ENCODE measurements at regions not wholly inside any gene's neighbourhood (a gene's known extent, or its start where the extent isn't known, plus 50 kb on each side); places are given as distances from the start of the nearest gene placed in this dataset.

DNA sequence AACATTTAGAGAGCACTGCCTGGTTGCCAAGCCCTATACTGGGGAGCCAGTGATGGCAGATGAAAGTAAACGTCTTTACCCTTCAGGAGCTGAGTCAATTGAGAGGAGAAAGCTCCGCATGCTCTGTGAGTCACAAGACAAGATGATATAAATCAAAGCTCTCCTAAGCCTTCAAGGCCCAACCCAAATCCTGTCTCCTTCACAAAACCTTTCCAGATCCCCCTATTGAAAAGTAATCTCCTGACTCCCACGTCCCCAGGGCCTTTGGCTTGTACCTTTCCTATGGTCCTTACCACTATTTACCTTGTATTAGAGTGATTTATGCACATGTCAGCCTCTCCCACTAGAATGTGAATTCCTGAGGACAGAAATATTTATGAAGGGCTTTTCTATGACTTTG is 230.1 kb upstream of the TENM4 start:
- Mint-ChIP-seq H3K27ac (no peak overlapping the region), H3K4me1 (no peaks in the 10 kb centered on the region), H3K36me3 (no peaks in the 10 kb centered on the region), H3K27me3 (no peaks in the 10 kb centered on the region), H3K4me3 (no peak overlapping the region), H3K9me3 (no peaks in the 10 kb centered on the region)
- ATAC-seq (ENCODE audit: low read depth) (no peak), DNase-seq (ENCODE audit: low spot score in 2 of 2) (no peak)

DNA sequence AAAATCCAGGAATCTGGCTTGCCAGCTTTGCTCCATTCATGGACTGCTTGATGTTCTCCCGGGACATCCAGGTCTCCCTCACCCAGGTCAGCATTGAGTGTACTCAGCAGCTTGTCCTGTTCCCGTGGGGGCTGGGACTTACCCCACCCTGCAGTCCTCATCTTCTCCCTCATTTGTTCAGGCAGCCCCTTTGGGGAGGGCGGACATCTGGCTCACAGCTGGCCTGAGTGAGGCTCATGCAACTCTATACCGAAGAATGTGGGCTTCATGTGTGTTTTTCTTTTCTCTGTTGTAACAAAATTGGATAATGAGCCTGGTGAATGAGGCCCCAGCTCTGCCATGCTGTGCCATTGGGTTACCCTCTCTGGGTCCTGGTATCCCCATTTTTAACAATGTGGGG is 227.7 kb upstream of the TENM4 start:
- no peak for ATAC-seq (ENCODE audit: low read depth)
- no peak overlapping the region for H3K4me3 Mint-ChIP-seq
- DNase-seq (ENCODE audit: low spot score in 2 of 2) = no peak
- H3K27ac Mint-ChIP-seq = no peak overlapping the region
- H3K27me3 Mint-ChIP-seq = no peaks in the 10 kb centered on the region
- no peaks in the 10 kb centered on the region for H3K9me3 Mint-ChIP-seq
- no peaks in the 10 kb centered on the region for H3K4me1 Mint-ChIP-seq
- no peaks in the 10 kb centered on the region for H3K36me3 Mint-ChIP-seq

DNA sequence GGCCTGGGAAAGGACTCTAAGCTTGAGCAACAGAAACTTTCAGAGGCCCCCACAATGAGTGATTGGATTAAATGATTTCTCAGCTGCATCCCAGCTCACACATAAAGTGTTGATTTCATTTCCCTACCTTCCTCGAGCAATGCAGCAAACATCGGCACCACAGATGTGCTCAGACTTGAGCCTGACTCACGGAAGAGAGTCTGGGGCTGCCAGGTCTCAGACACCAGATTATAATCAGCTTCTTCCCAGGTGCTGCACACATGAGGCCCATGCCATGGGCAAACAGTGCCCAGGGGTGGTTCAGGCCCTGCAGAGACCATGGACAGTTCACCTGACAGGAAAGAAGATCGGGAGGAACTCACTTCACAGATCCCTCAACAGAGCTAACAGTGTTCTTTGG is 226.6 kb upstream of the TENM4 start:
- Mint-ChIP-seq H3K36me3 (no peaks in the 10 kb centered on the region), H3K9me3 (no peaks in the 10 kb centered on the region), H3K27me3 (peaks cover 2% of the 10 kb centered on the region), H3K4me3 (no peak overlapping the region), H3K4me1 (no peaks in the 10 kb centered on the region), H3K27ac (no peak overlapping the region)
- DNase-seq (ENCODE audit: low spot score in 2 of 2) = no peak
- ATAC-seq (ENCODE audit: low read depth) = no peak

DNA sequence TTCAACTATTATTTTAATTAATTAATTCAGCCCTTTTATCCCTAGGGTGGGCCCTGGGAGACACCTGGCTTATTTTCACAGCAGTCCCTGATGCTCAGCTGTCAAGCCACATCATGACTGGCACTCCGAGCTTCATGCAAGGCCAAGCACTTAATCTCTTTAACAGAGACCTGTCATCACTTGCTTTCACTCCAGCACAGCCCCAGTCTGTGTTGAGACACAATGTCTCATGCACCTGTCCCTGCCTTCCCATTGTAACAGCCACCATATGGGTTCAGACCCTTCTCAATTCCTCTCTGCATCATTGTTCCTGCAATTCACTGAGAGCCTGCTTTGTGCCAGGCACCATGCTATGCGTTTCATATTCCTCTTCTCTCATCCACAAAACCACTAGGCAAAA is 222.2 kb upstream of the TENM4 start:
- peaks cover 2% of the 10 kb centered on the region for H3K27me3 Mint-ChIP-seq
- H3K36me3 Mint-ChIP-seq = no peaks in the 10 kb centered on the region
- H3K4me3 Mint-ChIP-seq = no peak overlapping the region
- no peak for DNase-seq (ENCODE audit: low spot score in 2 of 2)
- H3K9me3 Mint-ChIP-seq = no peaks in the 10 kb centered on the region
- H3K4me1 Mint-ChIP-seq = no peaks in the 10 kb centered on the region
- ATAC-seq (ENCODE audit: low read depth) = no peak
- no peak overlapping the region for H3K27ac Mint-ChIP-seq

DNA sequence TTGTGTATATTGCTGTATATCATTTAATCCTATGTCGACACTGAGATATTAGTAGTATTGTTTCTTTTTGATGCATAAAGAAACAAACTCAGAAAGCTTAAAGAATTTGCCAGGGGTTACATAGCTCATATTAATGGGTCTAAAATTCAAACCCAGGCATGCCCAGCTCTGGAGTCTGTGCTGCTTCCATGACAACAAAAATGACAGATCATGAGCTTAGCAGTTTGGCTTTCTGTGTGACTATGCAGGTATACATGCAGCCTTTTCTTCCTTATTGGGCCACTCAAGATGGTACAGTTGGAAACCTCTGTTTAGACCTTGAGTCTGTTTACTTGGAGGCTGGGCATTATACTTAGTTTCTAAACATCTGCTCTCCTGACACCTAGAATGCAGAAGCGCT is 220.5 kb upstream of the TENM4 start:
- ATAC-seq (ENCODE audit: low read depth) (no peak), DNase-seq (ENCODE audit: low spot score in 2 of 2) (no peak)
- no peak overlapping the region for H3K4me3 Mint-ChIP-seq
- no peak overlapping the region for H3K27ac Mint-ChIP-seq
- peaks cover 2% of the 10 kb centered on the region for H3K27me3 Mint-ChIP-seq
- no peaks in the 10 kb centered on the region for H3K9me3 Mint-ChIP-seq
- H3K36me3 Mint-ChIP-seq = no peaks in the 10 kb centered on the region
- no peaks in the 10 kb centered on the region for H3K4me1 Mint-ChIP-seq

DNA sequence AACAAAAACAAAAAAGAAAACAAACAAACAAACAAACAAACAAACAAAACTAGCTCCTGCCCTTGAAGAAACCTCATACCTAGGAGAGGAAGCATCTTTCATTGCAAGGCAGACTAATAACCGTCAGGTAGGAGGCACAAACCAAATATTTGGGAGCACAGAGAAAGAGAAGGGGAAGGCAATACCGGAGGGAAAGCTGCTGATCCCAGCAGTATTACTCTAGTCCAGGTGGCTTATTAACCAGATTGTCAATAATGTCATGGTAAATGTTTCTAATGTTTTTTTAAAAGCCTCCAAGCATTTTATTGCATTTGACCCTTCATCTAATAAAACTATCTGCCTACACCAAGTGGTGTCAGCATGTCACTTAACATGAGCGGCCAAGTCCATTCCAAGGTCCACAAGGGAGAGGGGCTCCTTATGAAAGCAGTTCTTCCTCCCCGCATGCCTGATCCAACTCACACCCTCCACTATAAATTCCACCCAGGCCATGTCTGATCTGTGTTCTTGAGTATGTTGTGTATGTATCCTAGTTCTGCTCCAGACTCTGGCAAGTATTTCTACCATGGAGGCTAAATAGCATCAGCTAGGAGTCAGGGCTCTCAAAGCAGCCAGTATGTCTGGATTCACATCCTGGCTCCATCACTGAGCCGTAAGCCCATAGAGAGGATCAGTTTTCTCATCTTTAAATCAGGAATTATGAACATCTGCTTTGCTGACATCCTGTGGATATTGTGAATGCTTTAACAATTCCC is 208.1 kb upstream of the TENM4 start:
- DNase-seq (ENCODE audit: low spot score in 2 of 2) = no peak
- no peak overlapping the region for H3K4me3 Mint-ChIP-seq
- H3K9me3 Mint-ChIP-seq = peaks cover 9% of the 10 kb centered on the region
- no peaks in the 10 kb centered on the region for H3K36me3 Mint-ChIP-seq
- no peaks in the 10 kb centered on the region for H3K27me3 Mint-ChIP-seq
- no peak overlapping the region for H3K27ac Mint-ChIP-seq
- ATAC-seq (ENCODE audit: low read depth) = no peak
- H3K4me1 Mint-ChIP-seq = no peaks in the 10 kb centered on the region

DNA sequence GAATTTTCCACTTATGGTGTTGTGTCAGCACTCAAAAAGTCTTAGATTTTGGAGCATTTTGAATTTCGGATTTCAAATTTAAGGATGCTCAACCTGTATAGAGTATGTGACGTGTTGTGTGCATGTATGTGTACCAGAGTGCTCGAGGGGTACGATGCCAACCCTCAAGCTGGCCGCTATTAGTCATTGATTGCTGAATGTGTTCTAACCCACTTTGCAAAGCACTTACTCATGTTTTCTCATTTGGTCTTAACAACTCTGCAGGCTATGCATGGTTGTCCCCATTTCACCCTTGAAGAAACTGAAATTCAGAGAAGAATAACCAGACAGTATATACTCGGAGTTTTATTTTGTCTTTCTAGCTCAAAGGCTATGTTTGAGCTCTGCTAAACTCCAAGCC is 196.4 kb upstream of the TENM4 start:
- ATAC-seq (ENCODE audit: low read depth) (no peak), DNase-seq (ENCODE audit: low spot score in 2 of 2) (no peak)
- Mint-ChIP-seq H3K36me3 (no peaks in the 10 kb centered on the region), H3K27ac (no peak overlapping the region), H3K27me3 (peaks cover 2% of the 10 kb centered on the region), H3K4me3 (no peak overlapping the region), H3K9me3 (no peaks in the 10 kb centered on the region), H3K4me1 (no peaks in the 10 kb centered on the region)

DNA sequence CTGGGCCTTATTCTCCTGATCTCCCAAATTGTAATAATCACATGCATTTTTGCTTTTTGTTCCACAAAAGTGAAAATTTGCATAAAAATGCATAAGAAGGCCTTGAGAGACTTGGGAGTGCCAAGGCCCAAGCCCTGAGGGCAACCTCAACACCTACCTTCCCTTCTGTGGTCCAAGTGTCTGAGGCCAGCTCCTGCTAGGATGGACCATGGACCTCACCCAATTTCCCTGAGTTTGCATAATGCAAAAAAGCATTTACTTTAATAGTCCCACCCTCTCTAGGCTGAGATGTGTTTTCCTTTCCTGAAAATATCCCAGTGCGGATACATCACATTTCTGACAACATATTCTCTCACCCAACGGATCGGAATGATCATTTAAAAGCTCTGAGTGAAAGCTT is 194.1 kb upstream of the TENM4 start:
- H3K27me3 Mint-ChIP-seq = peaks cover 6% of the 10 kb centered on the region
- no peak overlapping the region for H3K4me3 Mint-ChIP-seq
- no peak overlapping the region for H3K27ac Mint-ChIP-seq
- ATAC-seq (ENCODE audit: low read depth) = no peak
- DNase-seq (ENCODE audit: low spot score in 2 of 2) = no peak
- H3K36me3 Mint-ChIP-seq = no peaks in the 10 kb centered on the region
- no peaks in the 10 kb centered on the region for H3K9me3 Mint-ChIP-seq
- H3K4me1 Mint-ChIP-seq = no peaks in the 10 kb centered on the region

DNA sequence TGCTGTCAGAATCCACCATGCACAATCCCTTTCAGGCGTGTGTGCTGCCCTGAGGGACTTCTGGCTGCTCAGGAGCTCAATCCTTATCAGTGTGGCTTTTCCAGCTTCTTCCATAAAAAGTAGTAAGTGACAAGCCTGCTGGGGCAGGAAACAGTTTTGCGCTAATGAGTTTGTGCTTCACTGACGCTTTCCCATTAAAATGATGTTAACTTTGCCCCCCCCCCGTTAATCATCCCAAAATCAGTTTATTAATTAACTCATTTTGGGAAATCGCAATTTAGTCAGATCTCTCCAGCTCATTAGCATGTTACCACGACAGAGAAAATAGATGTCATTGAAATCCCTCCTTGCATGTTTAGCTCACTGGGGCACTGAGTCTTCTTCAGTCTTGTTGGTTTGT is 186.5 kb upstream of the TENM4 start:
- Mint-ChIP-seq H3K4me3 (no peak overlapping the region), H3K4me1 (no peaks in the 10 kb centered on the region), H3K27ac (no peak overlapping the region), H3K27me3 (peaks cover 8% of the 10 kb centered on the region), H3K9me3 (no peaks in the 10 kb centered on the region), H3K36me3 (no peaks in the 10 kb centered on the region)
- ATAC-seq (ENCODE audit: low read depth) (no peak), DNase-seq (ENCODE audit: low spot score in 2 of 2) (no peak)

DNA sequence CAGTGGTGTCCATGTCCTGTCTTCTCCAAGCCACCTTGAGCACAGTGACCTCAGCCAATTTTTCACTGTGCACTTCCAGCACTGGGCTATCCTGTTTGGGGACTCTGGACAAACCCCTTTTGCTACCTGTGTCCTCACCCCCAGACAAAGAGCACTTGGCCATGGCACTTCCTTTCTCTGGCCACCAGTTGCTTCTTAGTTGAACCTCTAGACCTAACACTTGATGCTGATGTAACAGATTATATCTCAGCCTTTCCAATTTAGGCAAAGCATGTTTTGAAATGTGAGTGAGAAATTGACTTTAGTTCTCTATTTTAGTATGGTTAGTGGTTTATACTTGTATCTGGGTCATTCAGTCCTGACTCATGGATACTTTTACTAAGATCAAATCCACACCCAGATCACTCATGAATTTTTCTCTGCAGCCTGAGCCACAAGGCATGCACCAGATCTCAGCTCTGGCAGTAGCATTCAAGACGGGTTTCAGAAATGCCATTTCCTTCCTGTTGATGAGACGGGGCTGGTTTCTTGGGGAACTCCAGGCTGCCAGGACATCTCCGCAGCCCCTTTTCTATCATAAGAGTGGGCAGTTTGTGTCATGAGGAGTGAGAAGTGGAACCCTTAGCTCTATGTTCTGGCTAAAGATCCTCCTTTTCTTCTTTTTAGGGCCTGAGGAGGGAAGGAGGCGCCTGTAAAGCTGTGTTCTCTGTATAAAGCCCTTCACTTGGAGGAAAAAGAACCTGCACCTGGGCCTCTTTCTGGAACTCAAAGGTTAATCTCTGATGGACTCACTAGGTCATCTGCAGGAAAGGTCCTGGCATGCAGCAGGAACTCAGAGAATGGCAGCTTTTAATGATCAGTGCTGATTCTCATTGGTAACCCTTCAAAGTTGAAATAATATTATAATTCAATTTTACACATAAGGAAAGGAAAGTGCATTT is 185.6 kb upstream of the TENM4 start:
- H3K4me3 Mint-ChIP-seq = no peak overlapping the region
- no peak for ATAC-seq (ENCODE audit: low read depth)
- H3K27me3 Mint-ChIP-seq = peaks cover 5% of the 10 kb centered on the region

DNA sequence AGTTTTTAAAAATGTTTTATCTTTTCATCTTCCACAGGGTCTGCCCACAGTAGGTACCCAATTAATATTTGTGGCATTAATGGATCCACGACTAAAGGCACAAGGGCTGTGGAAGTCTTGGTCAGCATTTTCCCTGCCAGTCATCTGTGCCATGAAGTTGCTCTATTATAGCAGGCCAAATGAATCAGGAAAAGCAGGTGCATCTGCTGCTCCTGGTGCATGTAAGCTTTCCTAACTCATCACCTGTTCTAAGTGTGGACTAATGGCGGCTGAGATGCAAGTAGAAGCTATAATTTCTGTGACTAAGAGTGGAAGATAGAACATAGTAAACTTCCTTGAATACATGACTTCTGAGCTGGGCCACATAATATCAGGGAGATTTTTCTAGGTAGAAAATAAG is 182.5 kb upstream of the TENM4 start:
- no peak overlapping the region for H3K4me3 Mint-ChIP-seq
- no peak for DNase-seq (ENCODE audit: low spot score in 2 of 2)
- no peaks in the 10 kb centered on the region for H3K36me3 Mint-ChIP-seq
- ATAC-seq (ENCODE audit: low read depth) = no peak
- peaks cover 2% of the 10 kb centered on the region for H3K9me3 Mint-ChIP-seq
- H3K27ac Mint-ChIP-seq = no peak overlapping the region
- H3K27me3 Mint-ChIP-seq = peaks cover 9% of the 10 kb centered on the region
- no peaks in the 10 kb centered on the region for H3K4me1 Mint-ChIP-seq

More for the DNA sequence above, 185.6 kb upstream of the TENM4 start:
- Mint-ChIP-seq H3K27ac (no peak overlapping the region), H3K9me3 (no peaks in the 10 kb centered on the region), H3K4me1 (no peaks in the 10 kb centered on the region), H3K36me3 (no peaks in the 10 kb centered on the region)
- no peak for DNase-seq (ENCODE audit: low spot score in 2 of 2)

DNA sequence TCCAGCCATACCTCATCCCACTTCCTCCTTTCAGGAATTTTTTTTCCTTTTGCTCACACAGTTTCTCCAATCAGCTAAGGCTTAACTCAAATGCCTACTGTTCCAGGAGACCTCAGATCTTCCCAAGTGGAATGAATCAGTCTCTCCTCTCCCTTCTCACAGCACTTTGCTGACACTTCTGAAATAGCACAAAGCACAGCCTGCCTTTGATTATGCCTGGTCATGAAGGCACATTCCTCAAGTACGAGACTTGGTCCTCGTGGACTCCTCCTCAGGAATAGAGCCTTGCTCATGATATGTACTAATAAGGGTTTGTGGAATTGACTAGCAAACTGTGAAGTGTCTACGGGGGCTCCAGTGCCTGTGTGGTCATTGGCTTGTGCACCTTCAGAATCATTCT is 176.7 kb upstream of the TENM4 start:
- Mint-ChIP-seq H3K4me1 (no peaks in the 10 kb centered on the region), H3K36me3 (no peaks in the 10 kb centered on the region), H3K27ac (no peak overlapping the region), H3K9me3 (peaks cover 2% of the 10 kb centered on the region), H3K27me3 (peaks cover 15% of the 10 kb centered on the region), H3K4me3 (no peak overlapping the region)
- no peak for DNase-seq (ENCODE audit: low spot score in 2 of 2)
- ATAC-seq (ENCODE audit: low read depth) = no peak

DNA sequence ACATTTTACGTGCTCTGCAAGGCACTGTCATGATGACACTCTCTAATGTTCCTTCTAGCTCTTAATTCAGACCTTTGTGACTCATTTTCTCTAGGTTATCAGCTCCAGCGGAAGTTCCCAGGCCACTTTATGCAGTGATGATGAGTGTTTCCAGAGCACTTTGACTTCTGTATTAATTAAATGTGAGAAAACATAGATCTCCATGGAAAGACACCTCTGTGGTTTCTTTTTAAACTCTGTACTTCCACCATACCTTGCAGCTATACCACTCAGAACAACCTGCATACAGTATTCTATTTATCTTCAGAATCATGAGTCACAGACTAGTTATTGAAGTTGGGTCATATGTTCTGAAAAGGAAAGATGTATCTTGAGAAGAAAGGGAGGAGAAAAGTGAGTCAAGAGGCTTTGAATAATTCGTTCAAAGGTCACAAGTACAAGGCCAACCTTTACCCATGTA is 175.6 kb upstream of the TENM4 start:
- H3K9me3 Mint-ChIP-seq = peaks cover 2% of the 10 kb centered on the region
- H3K27me3 Mint-ChIP-seq = peaks cover 14% of the 10 kb centered on the region
- no peaks in the 10 kb centered on the region for H3K36me3 Mint-ChIP-seq
- H3K4me3 Mint-ChIP-seq = no peak overlapping the region
- ATAC-seq (ENCODE audit: low read depth) (no peak), DNase-seq (ENCODE audit: low spot score in 2 of 2) (no peak)
- H3K27ac Mint-ChIP-seq = no peak overlapping the region
- no peaks in the 10 kb centered on the region for H3K4me1 Mint-ChIP-seq

DNA sequence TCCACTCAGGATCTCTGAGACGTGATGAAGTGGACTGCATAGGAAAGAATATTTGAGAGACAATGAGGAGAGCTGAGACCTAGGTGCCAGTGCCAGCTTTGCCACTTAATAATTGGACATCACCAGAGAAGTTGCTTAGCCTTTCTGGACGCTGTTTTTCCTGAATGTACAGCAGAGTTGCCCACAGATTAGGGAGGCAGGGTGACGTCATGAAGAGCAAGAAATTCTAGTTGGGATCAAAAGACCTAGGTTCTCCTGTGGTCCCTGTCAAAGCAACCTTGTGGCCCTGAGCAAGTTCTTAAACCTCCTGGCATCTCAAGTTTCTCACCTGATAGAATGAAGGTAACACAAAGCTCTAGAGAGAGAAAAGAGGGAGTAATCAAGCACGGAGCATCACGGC is 174.6 kb upstream of the TENM4 start:
- Mint-ChIP-seq H3K27me3 (peaks cover 12% of the 10 kb centered on the region), H3K4me3 (no peak overlapping the region), H3K9me3 (peaks cover 2% of the 10 kb centered on the region), H3K4me1 (no peaks in the 10 kb centered on the region), H3K27ac (no peak overlapping the region), H3K36me3 (no peaks in the 10 kb centered on the region)
- DNase-seq (ENCODE audit: low spot score in 2 of 2) = no peak
- ATAC-seq (ENCODE audit: low read depth) = no peak
